Mammary epithelial cell (primary cell): ENCODE measurements at regions not wholly inside any gene's neighbourhood (a gene's known extent, or its start where the extent isn't known, plus 50 kb on each side); places are given as distances from the start of the nearest gene placed in this dataset.

Experiments
- EZH2 ChIP-seq: IDR thresholded peaks from 2 replicates; pipeline ENCODE4 v1.6.1; 2012; ENCODE audit warnings: low read length, inconsistent platforms, borderline replicate concordance
- TF ChIP-seq, protein P1 (sequence below), 2 donors: IDR thresholded peaks in 1 of 2; conservative IDR thresholded peaks in 1 of 2; 2 replicates each; pipeline ENCODE4 v1.5.1; 2011 to 2012; ENCODE audit warnings: inconsistent platforms in 2 of 2, low read length in 2 of 2, mild to moderate bottlenecking in 2 of 2, control low read depth in 1 of 2, low read depth in 1 of 2; ENCODE audit not compliant: insufficient read depth in 1 of 2; ENCODE audit errors: extremely low read depth in 1 of 2

GRCh38 chr1:30410153-30410851 is 313.1 kb downstream of the MATN1 start:
- TF ChIP-seq, protein P1, sequence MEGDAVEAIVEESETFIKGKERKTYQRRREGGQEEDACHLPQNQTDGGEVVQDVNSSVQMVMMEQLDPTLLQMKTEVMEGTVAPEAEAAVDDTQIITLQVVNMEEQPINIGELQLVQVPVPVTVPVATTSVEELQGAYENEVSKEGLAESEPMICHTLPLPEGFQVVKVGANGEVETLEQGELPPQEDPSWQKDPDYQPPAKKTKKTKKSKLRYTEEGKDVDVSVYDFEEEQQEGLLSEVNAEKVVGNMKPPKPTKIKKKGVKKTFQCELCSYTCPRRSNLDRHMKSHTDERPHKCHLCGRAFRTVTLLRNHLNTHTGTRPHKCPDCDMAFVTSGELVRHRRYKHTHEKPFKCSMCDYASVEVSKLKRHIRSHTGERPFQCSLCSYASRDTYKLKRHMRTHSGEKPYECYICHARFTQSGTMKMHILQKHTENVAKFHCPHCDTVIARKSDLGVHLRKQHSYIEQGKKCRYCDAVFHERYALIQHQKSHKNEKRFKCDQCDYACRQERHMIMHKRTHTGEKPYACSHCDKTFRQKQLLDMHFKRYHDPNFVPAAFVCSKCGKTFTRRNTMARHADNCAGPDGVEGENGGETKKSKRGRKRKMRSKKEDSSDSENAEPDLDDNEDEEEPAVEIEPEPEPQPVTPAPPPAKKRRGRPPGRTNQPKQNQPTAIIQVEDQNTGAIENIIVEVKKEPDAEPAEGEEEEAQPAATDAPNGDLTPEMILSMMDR (conservative IDR thresholded peaks at IDR 0.05 in 1 of 2, IDR thresholded peaks at IDR 0.05 in 1 of 2; ENCODE audit: extremely low read depth in 1 of 2, insufficient read depth in 1 of 2, low read depth in 1 of 2, low read length in 2 of 2), result no peak
- TF ChIP-seq EZH2, result no peak
